GM12875 (cell line): ENCODE measurements at regions not wholly inside any gene's neighbourhood (a gene's known extent, or its start where the extent isn't known, plus 50 kb on each side); places are given as distances from the start of the nearest gene placed in this dataset.
"Not testable (repeated sequence)": the region's sequence is repeated elsewhere in the genome, so short reads cannot be mapped to it uniquely, and the experiment has no call there.

Experiments used
- H3K4me3 ChIP-seq: one replicate; pipeline ENCODE4 v1.5.1; 2011; ENCODE audit warnings: low read depth, low read length, control low read depth
- TF ChIP-seq, protein P1 (sequence below): IDR thresholded peaks from 2 replicates; pipeline ENCODE4 v1.5.1; 2011; ENCODE audit warnings: low read depth, mild to moderate bottlenecking, control low read depth, inconsistent platforms, low read length, moderate library complexity, borderline replicate concordance; ENCODE audit not compliant: insufficient read depth

DNA sequence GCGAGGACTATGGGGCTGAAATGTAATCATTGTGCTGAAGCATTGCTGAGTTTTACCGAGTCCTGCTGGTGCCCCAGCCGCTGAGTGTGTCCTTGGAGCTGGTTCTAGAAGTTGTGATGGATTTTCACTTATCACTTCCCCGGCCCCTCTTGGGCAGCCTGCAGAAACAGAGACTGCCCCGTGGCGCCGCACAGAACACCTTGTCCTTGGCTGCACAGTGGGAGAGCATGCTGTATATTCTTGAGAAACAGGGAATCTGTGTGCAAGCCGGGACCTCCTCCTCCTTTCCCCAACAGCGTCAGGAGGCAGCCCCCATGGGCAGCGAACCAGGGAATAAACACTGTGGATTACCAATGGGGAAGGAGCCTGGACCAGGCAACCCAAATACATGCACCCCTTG lies 90.6 kb upstream of the RUFY1 start:
- H3K4me3 ChIP-seq = no peak overlapping the region
- TF ChIP-seq, protein P1, sequence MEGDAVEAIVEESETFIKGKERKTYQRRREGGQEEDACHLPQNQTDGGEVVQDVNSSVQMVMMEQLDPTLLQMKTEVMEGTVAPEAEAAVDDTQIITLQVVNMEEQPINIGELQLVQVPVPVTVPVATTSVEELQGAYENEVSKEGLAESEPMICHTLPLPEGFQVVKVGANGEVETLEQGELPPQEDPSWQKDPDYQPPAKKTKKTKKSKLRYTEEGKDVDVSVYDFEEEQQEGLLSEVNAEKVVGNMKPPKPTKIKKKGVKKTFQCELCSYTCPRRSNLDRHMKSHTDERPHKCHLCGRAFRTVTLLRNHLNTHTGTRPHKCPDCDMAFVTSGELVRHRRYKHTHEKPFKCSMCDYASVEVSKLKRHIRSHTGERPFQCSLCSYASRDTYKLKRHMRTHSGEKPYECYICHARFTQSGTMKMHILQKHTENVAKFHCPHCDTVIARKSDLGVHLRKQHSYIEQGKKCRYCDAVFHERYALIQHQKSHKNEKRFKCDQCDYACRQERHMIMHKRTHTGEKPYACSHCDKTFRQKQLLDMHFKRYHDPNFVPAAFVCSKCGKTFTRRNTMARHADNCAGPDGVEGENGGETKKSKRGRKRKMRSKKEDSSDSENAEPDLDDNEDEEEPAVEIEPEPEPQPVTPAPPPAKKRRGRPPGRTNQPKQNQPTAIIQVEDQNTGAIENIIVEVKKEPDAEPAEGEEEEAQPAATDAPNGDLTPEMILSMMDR = no peak

DNA sequence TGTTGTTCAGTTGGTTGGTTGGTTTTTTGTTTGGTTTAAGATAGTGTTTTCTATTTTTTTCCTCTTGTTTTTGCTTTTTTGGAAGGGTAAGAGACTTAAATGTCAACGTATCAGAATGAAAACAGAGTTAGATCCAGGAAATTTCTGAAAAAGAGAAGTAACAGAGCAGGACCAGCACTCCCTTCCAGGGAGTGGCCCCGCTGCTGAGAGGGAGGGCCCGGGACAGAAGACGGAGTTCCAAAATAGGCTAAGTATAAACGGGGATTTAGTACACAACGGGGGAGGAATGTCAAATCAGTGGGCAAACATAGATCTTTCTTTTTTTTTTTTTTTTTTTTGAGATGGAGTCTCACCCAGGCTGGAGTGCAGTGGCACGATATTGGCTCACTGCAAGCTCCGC lies 92.7 kb upstream of the RUFY1 start:
- TF ChIP-seq, protein P1 = no peak
- no peak overlapping the region for H3K4me3 ChIP-seq

DNA sequence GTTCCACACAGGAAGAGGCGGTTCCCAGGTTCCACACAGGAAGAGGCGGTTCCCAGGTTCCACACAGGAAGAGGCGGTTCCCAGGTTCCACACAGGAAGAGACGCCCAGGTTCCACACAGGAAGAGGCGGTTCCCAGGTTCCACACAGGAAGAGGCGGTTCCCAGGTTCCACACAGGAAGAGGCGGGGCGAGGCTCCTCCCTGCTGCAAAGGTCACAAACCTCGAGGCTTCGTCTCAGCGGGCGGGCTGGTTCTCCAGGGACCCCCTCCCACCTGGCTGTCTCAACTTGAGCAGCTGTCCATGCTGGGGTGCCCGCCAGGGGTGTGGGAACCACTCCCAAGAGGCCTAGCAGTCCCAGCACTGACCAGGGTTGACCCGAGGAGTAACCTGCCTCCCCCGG lies 94.3 kb upstream of the RUFY1 start:
- H3K4me3 ChIP-seq = not testable (repeated sequence)

DNA sequence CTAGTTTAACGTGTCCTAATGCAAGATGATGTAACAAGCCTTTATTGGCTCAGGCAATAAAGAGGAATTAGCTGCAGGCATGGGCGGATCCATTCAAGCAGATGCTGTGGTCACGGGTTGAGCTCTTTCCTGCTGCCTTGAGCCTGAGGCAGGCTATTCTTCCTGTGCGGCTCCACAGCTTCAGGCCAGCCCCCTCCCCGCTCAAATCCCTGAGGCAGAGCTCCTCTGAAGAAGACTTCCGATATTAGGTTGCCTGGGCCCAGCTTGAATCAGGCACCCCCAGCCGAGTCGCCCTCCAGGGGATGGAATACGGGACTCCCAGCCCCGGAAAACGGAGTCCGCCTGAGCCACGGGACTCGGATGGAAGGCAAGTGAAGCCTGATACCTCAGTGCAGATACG lies 95.0 kb upstream of the RUFY1 start:
- TF ChIP-seq, protein P1 = no peak
- H3K4me3 ChIP-seq = no peak overlapping the region

DNA sequence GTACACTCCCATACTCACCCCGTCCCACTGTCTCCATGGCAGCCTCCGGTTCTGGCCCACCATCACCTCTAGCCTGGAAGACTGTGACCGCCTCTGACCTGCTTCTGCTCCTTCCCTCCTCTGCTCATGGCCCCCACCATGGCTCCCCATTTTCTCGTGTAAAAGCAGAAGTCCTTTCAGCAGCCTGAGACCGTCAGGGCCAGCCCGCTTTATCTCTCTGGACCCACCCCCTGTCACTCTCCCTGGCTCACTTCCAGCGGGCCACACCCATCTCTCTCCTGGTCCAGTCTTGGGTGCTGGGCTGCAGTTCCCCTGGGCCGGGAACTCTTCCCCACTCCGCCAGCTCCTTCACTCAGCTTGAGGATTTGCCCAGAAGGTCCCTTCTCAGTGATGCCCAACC lies 96.0 kb upstream of the RUFY1 start:
- TF ChIP-seq, protein P1 = no peak
- H3K4me3 ChIP-seq = no peak overlapping the region

DNA sequence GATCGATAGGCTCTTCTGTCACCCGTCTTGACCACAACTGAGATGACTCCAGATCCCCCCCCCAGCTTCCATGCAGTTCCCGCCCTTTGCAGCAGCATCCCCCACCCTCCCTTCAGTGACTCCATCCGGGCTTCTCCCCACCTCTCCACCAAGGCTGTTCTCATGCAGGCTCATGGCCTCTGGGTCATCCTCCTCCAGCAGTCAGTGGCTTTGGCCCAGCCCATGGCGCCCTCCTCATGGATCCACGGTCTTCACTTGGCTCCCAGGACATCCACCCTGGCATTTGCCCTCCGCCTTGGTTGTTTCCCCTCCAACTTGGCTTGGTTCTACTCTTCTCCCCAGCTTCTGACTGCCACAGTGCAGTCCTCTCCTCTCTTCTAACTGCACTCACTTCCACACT lies 96.7 kb upstream of the RUFY1 start:
- TF ChIP-seq, protein P1 = no peak
- no peak overlapping the region for H3K4me3 ChIP-seq

DNA sequence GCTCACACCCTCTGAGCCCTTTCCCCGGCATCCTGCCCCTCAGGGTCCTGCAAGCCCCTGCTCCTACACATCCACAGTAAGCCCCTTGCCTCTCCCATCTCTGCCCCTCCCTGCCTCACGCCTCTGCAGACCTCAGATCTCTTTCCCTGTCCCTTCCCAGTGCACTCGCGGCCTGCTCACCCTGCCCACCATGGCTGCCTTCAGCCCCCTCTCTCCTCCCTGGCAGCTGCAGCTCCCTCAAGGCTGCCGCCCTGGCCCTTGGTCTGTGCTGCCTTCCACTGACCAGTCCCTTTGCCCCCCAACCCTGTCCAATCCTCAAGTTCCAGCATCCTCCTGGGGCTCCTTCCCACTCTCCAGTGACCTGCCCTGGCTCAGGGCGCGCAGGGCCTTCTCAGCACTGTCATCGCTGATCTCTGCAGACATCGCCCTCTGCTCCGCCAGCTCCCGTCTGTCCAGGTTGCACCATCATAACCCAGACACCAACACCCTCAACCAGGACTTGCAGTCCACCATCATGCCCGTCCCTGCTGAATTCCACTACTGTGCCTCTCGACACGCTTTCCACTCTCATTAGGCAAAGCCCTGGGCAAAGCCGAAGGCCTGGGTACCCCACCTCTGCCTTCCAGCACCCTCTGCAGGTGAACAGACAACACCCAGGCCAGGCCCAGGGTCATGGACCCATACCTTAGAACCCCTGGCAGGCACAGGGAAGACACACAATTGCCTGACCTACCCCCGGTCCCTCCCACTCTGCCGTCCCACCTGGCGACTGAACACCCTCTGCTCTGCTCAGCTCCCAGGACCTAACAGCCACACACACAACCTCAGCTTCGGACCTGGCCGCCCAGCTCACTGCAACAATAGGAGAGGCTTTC lies 97.8 kb upstream of the RUFY1 start:
- H3K4me3 ChIP-seq = no peak overlapping the region
- TF ChIP-seq, protein P1 = no peak

DNA sequence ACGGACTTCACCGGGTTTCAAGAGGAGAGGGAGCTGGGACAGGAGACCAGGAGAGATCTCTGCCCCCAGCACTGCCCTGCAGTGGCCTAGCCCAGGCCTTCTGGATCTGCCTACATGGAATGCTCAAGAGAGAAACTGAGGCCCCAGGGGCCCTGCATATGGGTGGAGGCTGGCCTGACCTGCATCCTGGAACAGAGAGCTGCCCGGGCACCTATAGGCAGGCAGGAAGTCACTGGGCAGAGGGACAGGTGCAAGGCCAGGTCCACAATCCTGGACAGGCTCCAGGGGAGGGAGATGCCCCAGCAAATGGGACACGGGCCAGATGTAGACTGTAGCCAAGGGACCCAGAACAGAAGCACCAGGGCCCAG lies 98.5 kb upstream of the RUFY1 start:
- TF ChIP-seq, protein P1 = no peak
- H3K4me3 ChIP-seq = no peak overlapping the region
